ENCODE measurements at regions not wholly inside any gene's neighbourhood (a gene's known extent, or its start where the extent isn't known, plus 50 kb on each side); places are given as distances from the start of the nearest gene placed in this dataset.

DNA sequence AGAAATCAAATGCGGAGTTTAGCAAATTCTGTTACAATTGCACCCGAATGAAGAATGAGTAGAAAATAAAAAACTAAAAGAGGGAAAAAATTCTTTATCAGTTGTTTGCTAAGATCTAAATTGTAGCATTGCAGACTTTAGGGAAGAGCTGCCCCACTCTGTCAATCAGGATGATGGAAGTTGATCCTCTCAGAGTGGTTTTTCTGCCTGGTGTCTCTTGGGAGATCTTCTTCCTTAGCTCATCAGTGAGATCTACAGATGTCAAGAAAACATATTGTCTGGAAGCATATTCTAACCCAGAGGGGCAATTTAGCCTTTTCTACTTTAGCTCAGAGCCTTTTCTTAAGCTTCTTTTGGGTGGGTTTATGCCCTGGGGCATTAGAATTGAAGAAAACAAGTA is 223.2 kb upstream of the PCDH17 start:
- TF ChIP-seq, protein P1, sequence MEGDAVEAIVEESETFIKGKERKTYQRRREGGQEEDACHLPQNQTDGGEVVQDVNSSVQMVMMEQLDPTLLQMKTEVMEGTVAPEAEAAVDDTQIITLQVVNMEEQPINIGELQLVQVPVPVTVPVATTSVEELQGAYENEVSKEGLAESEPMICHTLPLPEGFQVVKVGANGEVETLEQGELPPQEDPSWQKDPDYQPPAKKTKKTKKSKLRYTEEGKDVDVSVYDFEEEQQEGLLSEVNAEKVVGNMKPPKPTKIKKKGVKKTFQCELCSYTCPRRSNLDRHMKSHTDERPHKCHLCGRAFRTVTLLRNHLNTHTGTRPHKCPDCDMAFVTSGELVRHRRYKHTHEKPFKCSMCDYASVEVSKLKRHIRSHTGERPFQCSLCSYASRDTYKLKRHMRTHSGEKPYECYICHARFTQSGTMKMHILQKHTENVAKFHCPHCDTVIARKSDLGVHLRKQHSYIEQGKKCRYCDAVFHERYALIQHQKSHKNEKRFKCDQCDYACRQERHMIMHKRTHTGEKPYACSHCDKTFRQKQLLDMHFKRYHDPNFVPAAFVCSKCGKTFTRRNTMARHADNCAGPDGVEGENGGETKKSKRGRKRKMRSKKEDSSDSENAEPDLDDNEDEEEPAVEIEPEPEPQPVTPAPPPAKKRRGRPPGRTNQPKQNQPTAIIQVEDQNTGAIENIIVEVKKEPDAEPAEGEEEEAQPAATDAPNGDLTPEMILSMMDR (conservative IDR thresholded peaks at IDR 0.05 in 1 of 2, IDR thresholded peaks at IDR 0.05 in 1 of 2; ENCODE audit: low read depth in 1 of 2, low read length in 2 of 2): no peak
- TF ChIP-seq EZH2 (IDR thresholded peaks at IDR 0.05; ENCODE audit: low read length, missing control alignments): no peak
